ENCODE measurements at regions not wholly inside any gene's neighbourhood (a gene's known extent, or its start where the extent isn't known, plus 50 kb on each side); places are given as distances from the start of the nearest gene placed in this dataset.

DNA sequence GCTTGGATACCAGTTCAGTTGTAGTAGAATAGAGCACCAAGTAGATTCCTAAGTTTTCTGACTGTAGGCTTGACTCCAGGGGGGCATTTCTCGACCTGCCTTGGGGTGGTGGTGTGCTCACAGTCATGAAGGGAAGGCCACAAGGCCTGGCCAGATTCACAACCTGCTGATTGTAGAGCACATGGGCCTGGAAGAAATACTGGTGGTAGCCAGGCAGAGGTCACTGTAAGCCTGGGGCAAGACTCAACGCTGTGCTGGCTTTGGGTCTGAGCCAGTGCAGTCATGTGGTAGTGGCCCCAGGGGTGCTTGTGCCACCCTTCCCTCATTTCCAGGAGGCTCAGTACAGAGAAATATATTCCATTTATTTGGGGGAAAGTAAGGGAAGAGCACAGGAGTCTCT lies 832.3 kb upstream of the SLC10A2 start:
- TF ChIP-seq, protein P1, sequence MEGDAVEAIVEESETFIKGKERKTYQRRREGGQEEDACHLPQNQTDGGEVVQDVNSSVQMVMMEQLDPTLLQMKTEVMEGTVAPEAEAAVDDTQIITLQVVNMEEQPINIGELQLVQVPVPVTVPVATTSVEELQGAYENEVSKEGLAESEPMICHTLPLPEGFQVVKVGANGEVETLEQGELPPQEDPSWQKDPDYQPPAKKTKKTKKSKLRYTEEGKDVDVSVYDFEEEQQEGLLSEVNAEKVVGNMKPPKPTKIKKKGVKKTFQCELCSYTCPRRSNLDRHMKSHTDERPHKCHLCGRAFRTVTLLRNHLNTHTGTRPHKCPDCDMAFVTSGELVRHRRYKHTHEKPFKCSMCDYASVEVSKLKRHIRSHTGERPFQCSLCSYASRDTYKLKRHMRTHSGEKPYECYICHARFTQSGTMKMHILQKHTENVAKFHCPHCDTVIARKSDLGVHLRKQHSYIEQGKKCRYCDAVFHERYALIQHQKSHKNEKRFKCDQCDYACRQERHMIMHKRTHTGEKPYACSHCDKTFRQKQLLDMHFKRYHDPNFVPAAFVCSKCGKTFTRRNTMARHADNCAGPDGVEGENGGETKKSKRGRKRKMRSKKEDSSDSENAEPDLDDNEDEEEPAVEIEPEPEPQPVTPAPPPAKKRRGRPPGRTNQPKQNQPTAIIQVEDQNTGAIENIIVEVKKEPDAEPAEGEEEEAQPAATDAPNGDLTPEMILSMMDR (conservative IDR thresholded peaks at IDR 0.05; ENCODE audit: low read depth, low read length) = no peak
- TF ChIP-seq POLR2A (IDR thresholded peaks at IDR 0.05; ENCODE audit: low read depth, low read length) = no peak

Measured in IMR-90 (cell line).